OCI-LY7 (cell line): ENCODE measurements at regions not wholly inside any gene's neighbourhood (a gene's known extent, or its start where the extent isn't known, plus 50 kb on each side); places are given as distances from the start of the nearest gene placed in this dataset.

Source experiments
- CTCF ChIP-seq: fragments of 200-600 bp; sonication (generic); conservative IDR thresholded peaks from 2 replicates; pipeline ENCODE4 v1.5.1; 2014; ENCODE audit warnings: mild to moderate bottlenecking, antibody characterized with exemption, low read length, moderate library complexity, mixed read lengths
- EZH2phosphoT487 ChIP-seq: fragments of 200-600 bp; sonication (generic); IDR thresholded peaks from 2 replicates; pipeline ENCODE4 v1.6.1; 2018; ENCODE audit warnings: low read depth, borderline replicate concordance, mild to moderate bottlenecking, mixed run types, antibody characterized with exemption, low read length, moderate library complexity, mixed read lengths

- TF ChIP-seq CTCF, result no peak
- TF ChIP-seq EZH2phosphoT487, result no peak
Measured at GRCh38 chr2:53033411-53033810, 734.2 kb upstream of the CHAC2 start.
